Colonic mucosa (tissue), 4 donors: ENCODE measurements at regions not wholly inside any gene's neighbourhood (a gene's known extent, or its start where the extent isn't known, plus 50 kb on each side); places are given as distances from the start of the nearest gene placed in this dataset.

Source experiments
- DNase-seq: peaks from one replicate; pipeline ENCODE4 v3.0.0-alpha.2; 2020
- H3K27ac ChIP-seq: fragments of 200-600 bp; one replicate; pipeline ENCODE4 v1.8.0; 2021
- H3K27me3 ChIP-seq: fragments of 200-600 bp; one replicate; pipeline ENCODE4 v1.8.0; 2021
- H3K36me3 ChIP-seq: fragments of 200-600 bp; one replicate; pipeline ENCODE4 v1.8.0; 2021
- H3K4me1 ChIP-seq: fragments of 200-600 bp; one replicate; pipeline ENCODE4 v1.8.0; 2021; ENCODE audit warnings: mild to moderate bottlenecking
- H3K4me3 ChIP-seq: fragments of 200-600 bp; one replicate; pipeline ENCODE4 v1.8.0; 2021
- H3K9ac ChIP-seq, 2 donors: one replicate each; pipeline ENCODE4 v1.7.0; 2013; ENCODE audit warnings: control low read depth in 2 of 2, low read depth in 2 of 2, low read length in 2 of 2
- H3K9me3 ChIP-seq: fragments of 200-600 bp; one replicate; pipeline ENCODE4 v1.8.0; 2021
- intact Hi-C: fragments of 100-400 bp; cut with DNase I; formaldehyde crosslinking; loops from one replicate; pipeline ENCODE4 v1.14.1; 2022
- TF ChIP-seq, protein P1 (sequence below): fragments of 200-600 bp; IDR thresholded peaks from one replicate; pipeline ENCODE4 v1.8.0; 2022; ENCODE audit warnings: antibody characterized with exemption, mild to moderate bottlenecking
- donor health status: healthy.
- donor health status: DM: no; HTN: no; CAD: no.
- donor health status: DM: no; HTN: no; CAD: no.

DNA sequence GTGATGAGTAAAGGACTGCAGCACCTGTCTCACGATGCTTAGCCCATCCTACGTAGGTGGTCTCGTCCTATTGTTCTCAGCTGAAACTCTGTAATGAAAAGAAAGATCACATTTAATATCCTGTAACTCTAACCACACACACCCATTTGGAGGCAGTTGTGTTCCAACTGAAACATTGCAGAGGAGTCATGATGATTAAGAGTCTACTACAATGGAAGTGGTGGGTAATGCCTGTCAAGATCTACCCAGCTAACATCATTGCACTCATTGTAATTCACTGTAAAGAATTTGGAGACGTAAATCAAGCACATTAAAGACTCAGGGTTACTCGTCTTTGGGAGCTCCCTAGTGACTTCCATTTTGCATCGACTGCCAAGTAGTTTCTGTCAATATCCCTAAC is 106.0 kb upstream of the PTPN3 start:
- no peaks in the 10 kb centered on the region for H3K27me3 ChIP-seq
- H3K9me3 ChIP-seq = no peaks in the 10 kb centered on the region
- no peak for DNase-seq
- no peaks in the 10 kb centered on the region for H3K4me1 ChIP-seq
- H3K4me3 ChIP-seq = no peak overlapping the region
- H3K9ac ChIP-seq = no peak overlapping the region
- TF ChIP-seq, protein P1, sequence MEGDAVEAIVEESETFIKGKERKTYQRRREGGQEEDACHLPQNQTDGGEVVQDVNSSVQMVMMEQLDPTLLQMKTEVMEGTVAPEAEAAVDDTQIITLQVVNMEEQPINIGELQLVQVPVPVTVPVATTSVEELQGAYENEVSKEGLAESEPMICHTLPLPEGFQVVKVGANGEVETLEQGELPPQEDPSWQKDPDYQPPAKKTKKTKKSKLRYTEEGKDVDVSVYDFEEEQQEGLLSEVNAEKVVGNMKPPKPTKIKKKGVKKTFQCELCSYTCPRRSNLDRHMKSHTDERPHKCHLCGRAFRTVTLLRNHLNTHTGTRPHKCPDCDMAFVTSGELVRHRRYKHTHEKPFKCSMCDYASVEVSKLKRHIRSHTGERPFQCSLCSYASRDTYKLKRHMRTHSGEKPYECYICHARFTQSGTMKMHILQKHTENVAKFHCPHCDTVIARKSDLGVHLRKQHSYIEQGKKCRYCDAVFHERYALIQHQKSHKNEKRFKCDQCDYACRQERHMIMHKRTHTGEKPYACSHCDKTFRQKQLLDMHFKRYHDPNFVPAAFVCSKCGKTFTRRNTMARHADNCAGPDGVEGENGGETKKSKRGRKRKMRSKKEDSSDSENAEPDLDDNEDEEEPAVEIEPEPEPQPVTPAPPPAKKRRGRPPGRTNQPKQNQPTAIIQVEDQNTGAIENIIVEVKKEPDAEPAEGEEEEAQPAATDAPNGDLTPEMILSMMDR = no peak
- intact Hi-C loops = no loop called here
- H3K36me3 ChIP-seq = no peaks in the 10 kb centered on the region
- no peak overlapping the region for H3K27ac ChIP-seq

DNA sequence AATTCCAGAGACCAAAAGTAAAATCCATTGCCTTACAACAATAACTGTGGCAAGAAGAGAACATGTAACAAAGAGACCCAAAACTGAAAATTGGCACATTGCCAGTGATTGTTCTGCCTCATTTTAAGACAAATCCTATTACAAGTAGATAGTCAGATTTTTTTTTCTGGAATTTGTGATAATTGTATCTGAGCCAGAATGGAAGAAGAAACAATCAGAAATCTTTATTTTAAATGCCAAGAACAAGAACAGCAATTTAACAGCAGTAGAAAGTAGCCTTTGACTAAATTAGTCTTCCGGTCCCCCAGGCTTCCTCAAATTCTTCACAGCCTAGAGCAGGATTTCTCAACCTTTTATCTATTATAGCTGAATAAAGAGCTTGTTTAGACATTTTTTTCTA is 106.7 kb upstream of the PTPN3 start:
- no peaks in the 10 kb centered on the region for H3K27me3 ChIP-seq
- intact Hi-C loops = no loop called here
- no peak overlapping the region for H3K9ac ChIP-seq
- no peak overlapping the region for H3K4me3 ChIP-seq
- no peaks in the 10 kb centered on the region for H3K4me1 ChIP-seq
- no peak for DNase-seq
- H3K36me3 ChIP-seq = no peaks in the 10 kb centered on the region
- no peak overlapping the region for H3K27ac ChIP-seq
- H3K9me3 ChIP-seq = no peaks in the 10 kb centered on the region
- TF ChIP-seq, protein P1 = no peak

DNA sequence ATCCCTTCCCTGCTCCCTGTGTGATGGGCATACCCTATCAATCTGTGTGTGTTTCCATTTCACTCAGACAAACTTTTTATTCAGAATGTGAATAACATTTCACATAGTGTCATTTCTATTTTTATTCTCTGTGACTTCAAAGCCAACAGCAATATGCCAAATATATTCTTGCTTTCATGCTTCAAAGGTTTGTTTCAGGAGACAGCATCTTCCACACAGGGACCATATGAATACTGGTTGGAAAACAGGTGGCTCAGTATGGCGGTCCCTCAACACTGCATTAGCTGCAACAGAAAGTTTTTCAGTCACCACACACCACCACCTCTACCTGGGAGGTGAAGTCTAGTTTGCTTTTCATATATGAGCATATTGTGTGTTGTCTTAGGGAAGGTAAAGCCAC is 111.0 kb upstream of the PTPN3 start:
- H3K9me3 ChIP-seq = no peaks in the 10 kb centered on the region
- H3K4me3 ChIP-seq = no peak overlapping the region
- H3K4me1 ChIP-seq = no peaks in the 10 kb centered on the region
- DNase-seq = no peak
- no peaks in the 10 kb centered on the region for H3K27me3 ChIP-seq
- TF ChIP-seq, protein P1 = no peak
- intact Hi-C loops = no loop called here
- H3K36me3 ChIP-seq = no peaks in the 10 kb centered on the region
- H3K9ac ChIP-seq = no peak overlapping the region
- H3K27ac ChIP-seq = no peak overlapping the region

DNA sequence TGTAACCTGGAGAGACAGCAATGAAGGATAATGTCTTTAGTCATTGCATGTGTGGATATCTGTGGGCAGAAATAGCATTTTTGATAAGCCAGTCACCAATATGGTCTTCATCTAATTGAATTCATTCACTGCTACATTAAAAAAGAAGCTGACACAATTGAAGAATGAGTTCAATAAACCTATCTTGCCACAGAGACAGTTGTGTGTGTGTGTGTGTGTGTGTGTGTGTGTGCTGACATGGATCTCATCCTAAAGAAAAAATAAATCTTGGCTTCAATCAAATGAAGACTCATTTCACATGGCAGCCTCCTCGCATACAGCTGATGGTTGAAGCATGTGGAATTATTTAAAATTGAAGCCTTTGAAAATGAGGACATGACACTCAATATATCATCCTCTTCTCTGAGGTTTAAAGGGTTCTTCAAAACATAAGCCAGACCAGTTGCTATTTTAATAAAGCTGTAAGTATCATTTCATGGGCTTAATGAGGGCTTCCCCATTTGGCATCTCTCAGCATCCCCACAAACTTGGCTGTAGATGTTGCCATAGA is 118.5 kb upstream of the PTPN3 start:
- intact Hi-C loops = no loop called here
- DNase-seq = no peak
- TF ChIP-seq, protein P1 = no peak
- H3K9ac ChIP-seq = no peak overlapping the region
- H3K27me3 ChIP-seq = no peaks in the 10 kb centered on the region
- H3K36me3 ChIP-seq = no peaks in the 10 kb centered on the region
- no peak overlapping the region for H3K27ac ChIP-seq
- no peaks in the 10 kb centered on the region for H3K4me1 ChIP-seq
- no peak overlapping the region for H3K4me3 ChIP-seq
- no peaks in the 10 kb centered on the region for H3K9me3 ChIP-seq

DNA sequence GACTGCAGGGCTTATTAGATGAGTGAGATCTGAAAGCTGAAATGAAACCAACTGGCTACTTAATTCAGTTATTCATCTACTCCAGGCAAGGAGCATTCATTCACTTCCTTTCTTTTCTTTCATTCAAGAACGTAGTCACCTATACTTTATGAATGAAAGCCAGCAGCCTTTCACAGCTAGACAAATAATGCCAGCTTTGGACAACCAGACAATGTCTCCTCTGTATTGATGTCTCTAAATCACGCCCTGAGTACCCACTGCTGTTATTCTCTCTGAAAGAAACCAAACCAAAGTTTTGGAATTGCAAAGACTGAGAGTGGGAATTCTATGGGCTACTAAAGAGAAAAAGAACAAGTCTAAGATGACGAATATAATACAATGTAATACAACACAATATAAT is 121.2 kb upstream of the PTPN3 start:
- no peaks in the 10 kb centered on the region for H3K36me3 ChIP-seq
- no peak overlapping the region for H3K27ac ChIP-seq
- intact Hi-C loops = no loop called here
- H3K4me3 ChIP-seq = no peak overlapping the region
- no peaks in the 10 kb centered on the region for H3K4me1 ChIP-seq
- TF ChIP-seq, protein P1 = no peak
- no peak for DNase-seq
- H3K9me3 ChIP-seq = no peaks in the 10 kb centered on the region
- H3K27me3 ChIP-seq = no peaks in the 10 kb centered on the region
- H3K9ac ChIP-seq = no peak overlapping the region
